Heart left ventricle (tissue), 13 donors: ENCODE measurements at regions not wholly inside any gene's neighbourhood (a gene's known extent, or its start where the extent isn't known, plus 50 kb on each side); places are given as distances from the start of the nearest gene placed in this dataset.

Source experiments
- POLR2A ChIP-seq, 2 donors: fragments of 450-650 bp; IDR thresholded peaks; one replicate each; pipeline ENCODE4 v1.6.1; 2017; ENCODE audit warnings: antibody characterized with exemption in 2 of 2, mild to moderate bottlenecking in 2 of 2, moderate library complexity in 2 of 2
- TF ChIP-seq, protein P1 (sequence below), 12 donors: fragments of 200-600 bp; sonication (generic) in 4 of 12; IDR thresholded peaks; one replicate each; pipeline versions ENCODE4 v1.5.0 to v1.8.0; 2018 to 2022; ENCODE audit warnings: antibody characterized with exemption in 12 of 12, mild to moderate bottlenecking in 5 of 12
- donor health status: ischemic (EF 13 %, LVEDD 7.1; RV severe dilation, severe dysfunction).
- donor health status: DM: no; HTN: yes; CAD: no.
- donor health status: DM: no; HTN: no; CAD: no.
- donor health status: ischemic (EF 25% LVEDD 6.9; RV normal size, moderate dysfunction).
- donor health status: ischemic (EF 25% LVEDD 5.7; RV mildly dilated, moderate dysfunction).
- donor health status: ischemic (EF 35%, LVEDD 5.7; RV mildly dilated, moderate dysfunction).
- donor health status: nonischemic (EF 11% LVEDD 7.7; RV severe dilation, severe dysfunction).
- donor health status: DM: yes; HTN: yes; CAD: no.
- donor health status: PGD.
- donor health status: ischemic (EF 29% LVEDD 5.4; RV normal size, mild dysfunction).
- donor health status: nonischemic (EF 23%, LVEDD 6.1; RV moderate dilation, normal function).

DNA sequence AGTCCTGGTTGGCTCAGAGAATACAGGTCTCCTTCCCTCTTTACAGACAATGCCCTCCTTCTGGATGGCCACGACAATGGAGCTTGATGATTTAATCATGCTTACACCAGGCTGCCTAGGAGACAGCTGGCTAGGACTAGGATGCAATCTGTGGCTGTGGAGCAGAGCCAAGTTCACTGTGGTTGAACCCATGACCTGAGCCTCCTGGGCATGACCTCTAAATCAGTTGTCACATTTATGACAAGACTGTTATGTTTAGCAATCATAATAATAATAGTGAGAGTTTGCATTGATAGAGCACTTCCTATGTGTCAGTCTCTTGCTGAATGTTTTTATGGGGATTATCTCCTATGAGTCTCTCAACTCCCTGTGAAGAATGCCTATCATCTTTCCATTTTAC is 244.1 kb downstream of the ICOS start:
- TF ChIP-seq, protein P1, sequence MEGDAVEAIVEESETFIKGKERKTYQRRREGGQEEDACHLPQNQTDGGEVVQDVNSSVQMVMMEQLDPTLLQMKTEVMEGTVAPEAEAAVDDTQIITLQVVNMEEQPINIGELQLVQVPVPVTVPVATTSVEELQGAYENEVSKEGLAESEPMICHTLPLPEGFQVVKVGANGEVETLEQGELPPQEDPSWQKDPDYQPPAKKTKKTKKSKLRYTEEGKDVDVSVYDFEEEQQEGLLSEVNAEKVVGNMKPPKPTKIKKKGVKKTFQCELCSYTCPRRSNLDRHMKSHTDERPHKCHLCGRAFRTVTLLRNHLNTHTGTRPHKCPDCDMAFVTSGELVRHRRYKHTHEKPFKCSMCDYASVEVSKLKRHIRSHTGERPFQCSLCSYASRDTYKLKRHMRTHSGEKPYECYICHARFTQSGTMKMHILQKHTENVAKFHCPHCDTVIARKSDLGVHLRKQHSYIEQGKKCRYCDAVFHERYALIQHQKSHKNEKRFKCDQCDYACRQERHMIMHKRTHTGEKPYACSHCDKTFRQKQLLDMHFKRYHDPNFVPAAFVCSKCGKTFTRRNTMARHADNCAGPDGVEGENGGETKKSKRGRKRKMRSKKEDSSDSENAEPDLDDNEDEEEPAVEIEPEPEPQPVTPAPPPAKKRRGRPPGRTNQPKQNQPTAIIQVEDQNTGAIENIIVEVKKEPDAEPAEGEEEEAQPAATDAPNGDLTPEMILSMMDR (IDR thresholded peaks at IDR 0.05), result no peak
- no peak for TF ChIP-seq POLR2A (IDR thresholded peaks at IDR 0.05)
